ENCODE measurements at regions not wholly inside any gene's neighbourhood (a gene's known extent, or its start where the extent isn't known, plus 50 kb on each side); places are given as distances from the start of the nearest gene placed in this dataset.
A peak's percentile ranks its signal among the peaks of the same experiment; 100 is the strongest.
"Not testable (repeated sequence)": the region's sequence is repeated elsewhere in the genome, so short reads cannot be mapped to it uniquely, and the experiment has no call there.

DNA sequence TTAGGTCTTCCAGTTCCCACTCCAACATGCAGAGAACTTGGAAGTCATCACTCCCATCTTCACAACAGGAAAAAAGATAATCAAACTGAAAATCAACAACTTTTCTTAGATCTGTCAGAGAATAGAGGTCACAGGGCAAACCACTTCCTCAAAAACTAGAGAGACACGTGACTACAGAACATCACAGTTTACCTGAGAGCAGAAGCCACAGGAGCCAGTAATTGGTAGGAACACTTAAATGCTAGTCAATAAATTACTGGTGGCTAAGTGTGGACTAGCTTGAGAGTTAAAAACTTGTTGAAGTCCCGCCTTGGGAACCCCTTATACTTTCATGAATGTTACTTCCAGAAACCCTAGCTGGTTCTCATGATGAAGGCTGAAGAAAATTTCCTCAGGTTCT lies 81.1 kb downstream of the THSD1 start:
- not testable (repeated sequence) for H3K4me1 Mint-ChIP-seq (ENCODE audit: low read depth); DNase-seq; H3K27me3 Mint-ChIP-seq (ENCODE audit: low read depth); H3K36me3 Mint-ChIP-seq (ENCODE audit: insufficient read depth); H3K9me3 Mint-ChIP-seq; H3K4me3 Mint-ChIP-seq; ATAC-seq

DNA sequence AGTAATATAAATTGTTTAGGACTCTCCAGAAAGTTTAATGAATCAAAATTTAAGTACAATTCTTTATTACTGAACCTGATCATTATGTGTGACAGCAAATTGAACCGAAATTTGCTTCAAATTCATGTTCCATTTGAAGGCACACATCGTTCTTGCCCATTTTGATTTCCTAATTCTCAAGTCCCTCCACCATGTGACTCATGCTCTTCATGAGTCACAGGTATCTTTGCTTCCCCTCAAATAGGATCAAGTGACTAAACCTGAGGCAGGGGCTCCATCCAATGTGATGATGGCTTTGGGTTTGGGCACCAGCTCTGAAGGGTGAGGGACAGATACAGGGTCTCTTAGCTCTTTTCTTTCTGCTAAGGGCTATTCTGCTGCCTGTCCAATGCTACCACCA lies 86.1 kb downstream of the THSD1 start:
- Mint-ChIP-seq H3K4me1 (ENCODE audit: low read depth) (peaks cover 4% of the 10 kb centered on the region), H3K9me3 (no peaks in the 10 kb centered on the region), H3K27me3 (ENCODE audit: low read depth) (peaks cover 20% of the 10 kb centered on the region), H3K36me3 (ENCODE audit: insufficient read depth) (no peaks in the 10 kb centered on the region), H3K4me3 (no peak overlapping the region)
- ATAC-seq, result no peak
- DNase-seq, result no peak

DNA sequence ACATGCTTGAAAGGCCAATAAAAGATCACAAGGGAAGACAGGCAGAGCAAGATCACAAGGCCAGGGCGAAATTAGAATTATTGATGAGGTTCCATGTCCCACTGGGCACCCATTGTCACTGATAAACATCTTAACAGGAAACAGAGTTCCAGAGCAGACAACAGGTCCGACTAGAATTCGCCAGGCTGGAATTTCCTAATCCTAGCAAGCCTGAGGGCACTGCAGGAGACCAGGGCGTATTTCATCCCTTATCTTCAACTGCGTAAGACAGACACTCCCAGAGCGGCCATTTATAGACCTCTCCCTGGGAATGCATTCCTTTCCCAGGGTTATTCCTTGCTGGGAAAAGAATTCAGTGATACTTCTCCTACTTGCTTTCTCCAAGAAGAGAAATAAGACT lies 96.1 kb downstream of the THSD1 start:
- H3K27me3 Mint-ChIP-seq (ENCODE audit: low read depth), result not testable (repeated sequence)

DNA sequence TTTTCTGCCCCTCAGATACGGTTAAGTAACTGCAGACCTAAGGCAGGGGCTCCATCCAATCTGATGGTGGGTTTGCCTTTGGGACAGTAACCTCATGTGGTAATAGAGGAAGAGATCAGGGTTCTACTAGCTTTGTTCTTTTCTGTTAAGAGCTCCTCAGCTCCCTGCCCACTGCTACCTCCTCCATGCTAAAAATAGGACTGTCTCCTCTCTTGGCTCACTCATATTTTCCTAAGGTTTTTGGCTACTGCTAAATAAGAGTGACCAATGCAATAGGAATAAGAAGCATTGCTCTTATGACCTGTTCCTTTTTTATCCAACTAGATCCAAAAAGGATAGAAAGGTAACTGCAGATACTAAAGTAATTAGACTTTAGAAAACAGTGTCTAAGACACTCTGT lies 99.6 kb downstream of the THSD1 start:
- peaks cover 22% of the 10 kb centered on the region for H3K9me3 Mint-ChIP-seq
- not testable (repeated sequence) for ATAC-seq; H3K4me3 Mint-ChIP-seq; H3K36me3 Mint-ChIP-seq (ENCODE audit: insufficient read depth); DNase-seq; H3K4me1 Mint-ChIP-seq (ENCODE audit: low read depth); H3K27me3 Mint-ChIP-seq (ENCODE audit: low read depth)

More for the DNA sequence above, 96.1 kb downstream of the THSD1 start:
- not testable (repeated sequence) for H3K36me3 Mint-ChIP-seq (ENCODE audit: insufficient read depth); H3K4me3 Mint-ChIP-seq; ATAC-seq; H3K4me1 Mint-ChIP-seq (ENCODE audit: low read depth); DNase-seq
- H3K9me3 Mint-ChIP-seq, result peaks cover 19% of the 10 kb centered on the region

DNA sequence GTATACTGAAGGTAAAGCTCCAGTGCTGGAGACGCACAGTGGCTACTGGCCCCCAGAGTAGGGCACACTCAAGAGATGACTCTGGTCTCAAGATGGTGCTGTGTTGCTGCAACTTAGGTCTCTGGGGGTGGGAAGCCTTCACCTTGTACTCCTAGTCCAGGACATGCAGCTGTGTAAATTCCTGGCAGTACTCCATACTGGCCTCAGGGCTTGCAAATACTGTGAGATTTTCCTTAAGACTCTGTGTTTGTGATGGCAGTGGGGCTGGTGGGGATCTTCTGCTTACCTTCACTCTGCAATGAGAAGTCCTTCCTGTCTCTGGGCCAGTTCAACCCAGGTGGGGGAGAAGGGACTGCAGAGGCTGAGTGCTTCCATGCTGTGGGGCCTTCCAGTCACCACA lies 102.9 kb downstream of the THSD1 start:
- not testable (repeated sequence) for H3K27me3 Mint-ChIP-seq (ENCODE audit: low read depth); DNase-seq; ATAC-seq; H3K4me1 Mint-ChIP-seq (ENCODE audit: low read depth); H3K9me3 Mint-ChIP-seq; H3K36me3 Mint-ChIP-seq (ENCODE audit: insufficient read depth); H3K4me3 Mint-ChIP-seq

DNA sequence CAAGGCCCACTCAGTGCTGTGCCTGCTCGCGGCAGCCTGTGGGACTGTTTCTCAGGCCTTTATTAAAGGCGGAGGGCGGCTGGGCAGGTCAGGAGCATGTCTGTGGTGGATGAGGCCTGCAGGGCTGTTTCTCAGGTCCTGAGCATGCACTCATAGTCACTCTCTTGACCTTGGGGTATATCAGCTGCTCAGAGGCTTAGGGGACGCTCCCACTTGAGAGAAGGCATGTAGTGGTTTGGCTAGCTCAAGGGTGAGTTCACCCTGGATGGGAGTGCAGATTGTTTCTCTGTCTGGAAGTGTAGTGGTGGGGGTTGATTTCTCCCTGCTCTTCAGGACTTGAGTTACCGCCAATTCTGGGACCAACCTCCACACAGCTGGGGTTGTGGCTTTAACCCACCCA lies 103.3 kb downstream of the THSD1 start:
- not testable (repeated sequence) for DNase-seq; H3K9me3 Mint-ChIP-seq; H3K4me3 Mint-ChIP-seq; H3K4me1 Mint-ChIP-seq (ENCODE audit: low read depth); H3K36me3 Mint-ChIP-seq (ENCODE audit: insufficient read depth); ATAC-seq; H3K27me3 Mint-ChIP-seq (ENCODE audit: low read depth)

DNA sequence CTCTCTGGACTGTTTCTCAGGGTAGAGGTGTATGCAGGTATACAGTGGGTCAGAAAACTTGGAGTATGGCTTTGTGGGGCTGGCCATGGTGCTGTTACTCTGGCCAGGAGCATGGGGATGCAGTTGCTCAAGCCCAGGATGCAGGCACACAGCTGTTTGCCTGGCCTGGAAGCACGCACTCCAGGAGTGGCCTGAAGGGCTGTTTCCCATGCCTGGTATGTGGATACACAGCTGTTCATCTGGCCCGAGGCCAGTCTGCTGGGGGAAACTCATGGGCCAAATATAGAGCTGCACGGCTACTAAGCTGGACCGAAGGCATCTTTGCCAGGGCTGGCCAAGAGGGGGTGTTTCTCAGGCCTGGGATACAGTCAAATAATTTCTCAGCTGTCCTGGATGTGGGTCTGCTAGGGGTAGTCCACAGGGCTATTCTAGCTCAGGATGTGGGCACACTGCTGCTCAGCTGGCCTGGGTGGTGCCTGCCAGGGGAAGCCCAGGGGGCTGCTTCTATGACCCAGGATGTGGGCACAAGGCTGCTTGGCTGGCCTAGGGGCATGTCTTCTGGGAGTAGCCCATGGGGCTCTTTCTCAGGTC lies 104.1 kb downstream of the THSD1 start:
- not testable (repeated sequence) for H3K36me3 Mint-ChIP-seq (ENCODE audit: insufficient read depth); DNase-seq; H3K27me3 Mint-ChIP-seq (ENCODE audit: low read depth); H3K4me3 Mint-ChIP-seq; ATAC-seq; H3K4me1 Mint-ChIP-seq (ENCODE audit: low read depth); H3K9me3 Mint-ChIP-seq

DNA sequence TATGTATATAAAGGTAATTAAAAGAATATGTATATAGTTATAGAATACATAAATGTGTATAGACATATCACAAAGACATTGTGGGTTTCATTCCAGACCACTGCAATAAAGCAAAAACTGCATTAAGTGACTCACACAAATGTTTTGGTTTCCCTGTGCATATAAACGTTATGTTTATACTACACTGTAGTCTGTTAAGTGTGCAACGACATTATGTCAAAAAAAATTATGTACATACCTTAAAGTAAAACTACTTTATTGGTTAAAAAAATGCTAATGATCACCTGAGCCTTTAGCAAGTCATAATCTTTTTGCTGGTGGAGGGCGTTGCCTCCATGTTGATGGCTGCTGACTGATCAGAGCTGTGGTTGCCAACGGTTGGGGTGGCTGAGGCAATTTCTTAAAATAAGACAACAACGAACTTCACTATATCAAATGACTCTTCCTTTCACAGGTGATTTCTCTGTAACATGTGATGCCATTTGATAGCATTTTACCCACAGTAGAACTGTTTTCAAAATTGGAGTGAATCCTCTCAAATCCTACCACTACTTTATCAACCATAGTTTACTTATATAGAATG lies 107.8 kb downstream of the THSD1 start:
- DNase-seq; H3K36me3 Mint-ChIP-seq (ENCODE audit: insufficient read depth); H3K4me1 Mint-ChIP-seq (ENCODE audit: low read depth); H3K9me3 Mint-ChIP-seq; ATAC-seq; H3K4me3 Mint-ChIP-seq; H3K27me3 Mint-ChIP-seq (ENCODE audit: low read depth): not testable (repeated sequence)

DNA sequence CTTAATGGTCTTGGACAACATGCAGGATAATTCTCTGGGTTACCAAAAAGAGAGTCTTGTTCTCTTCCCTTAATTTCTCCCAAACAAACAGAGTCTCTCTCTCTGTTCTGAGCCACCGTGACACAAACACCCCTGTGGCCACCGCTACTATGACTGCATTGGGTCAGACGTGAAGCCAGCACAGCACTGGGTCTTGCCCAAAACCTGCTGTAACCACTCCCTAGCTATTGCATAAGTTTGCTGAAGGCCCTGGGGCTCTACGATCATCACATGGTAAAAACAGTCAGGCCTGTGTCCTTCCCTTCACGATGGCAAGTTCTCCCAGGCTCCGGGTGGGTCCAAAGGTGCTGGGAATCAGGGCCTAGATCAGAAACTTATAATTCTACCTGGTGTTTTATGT lies 117.1 kb downstream of the THSD1 start:
- peaks cover 10% of the 10 kb centered on the region for H3K27me3 Mint-ChIP-seq (ENCODE audit: low read depth)
- H3K36me3 Mint-ChIP-seq (ENCODE audit: insufficient read depth); H3K4me1 Mint-ChIP-seq (ENCODE audit: low read depth); H3K9me3 Mint-ChIP-seq; H3K4me3 Mint-ChIP-seq; ATAC-seq; DNase-seq: not testable (repeated sequence)

DNA sequence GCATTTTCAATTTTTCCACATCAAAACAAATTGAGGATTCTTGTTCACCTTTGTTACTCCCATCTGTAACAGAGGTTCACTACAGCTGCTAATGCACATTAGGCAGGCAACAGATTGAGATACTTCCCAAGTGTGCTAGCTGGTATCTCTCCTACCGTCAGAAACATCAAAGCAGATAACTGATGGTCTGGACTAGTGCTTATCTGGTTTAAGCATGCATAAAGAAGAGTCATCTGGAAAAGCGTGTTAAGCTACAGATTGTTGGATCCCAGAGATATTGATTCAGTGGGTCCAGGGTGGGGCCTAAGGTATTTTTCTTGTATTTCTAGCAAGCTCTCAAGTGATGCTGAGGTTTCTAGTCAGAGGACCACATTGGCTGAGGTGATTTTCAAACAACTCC lies 122.0 kb upstream of the NEK3 start:
- H3K27me3 Mint-ChIP-seq (ENCODE audit: low read depth); H3K36me3 Mint-ChIP-seq (ENCODE audit: insufficient read depth); ATAC-seq; DNase-seq; H3K4me1 Mint-ChIP-seq (ENCODE audit: low read depth); H3K9me3 Mint-ChIP-seq; H3K4me3 Mint-ChIP-seq: not testable (repeated sequence)

DNA sequence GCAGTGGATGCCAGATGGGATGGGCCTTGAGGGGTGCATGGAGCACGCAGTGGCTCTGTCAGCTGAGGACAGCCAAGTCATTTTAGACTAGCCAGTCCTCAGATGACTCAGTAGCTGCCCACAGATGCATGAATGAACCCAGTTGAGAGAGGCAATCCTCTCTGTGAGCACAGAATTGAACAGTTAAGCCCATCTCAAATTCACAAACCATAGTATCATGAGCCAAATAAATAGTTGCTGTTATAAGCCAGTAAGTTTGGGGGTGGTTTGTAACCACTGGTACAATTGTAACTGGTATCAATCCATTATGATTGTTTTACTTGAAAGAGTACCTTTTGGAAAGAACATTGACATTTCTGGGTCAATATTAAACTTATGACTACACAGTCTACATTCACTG lies 120.0 kb upstream of the NEK3 start:
- H3K27me3 Mint-ChIP-seq (ENCODE audit: low read depth); ATAC-seq; H3K9me3 Mint-ChIP-seq; DNase-seq; H3K36me3 Mint-ChIP-seq (ENCODE audit: insufficient read depth); H3K4me3 Mint-ChIP-seq; H3K4me1 Mint-ChIP-seq (ENCODE audit: low read depth): not testable (repeated sequence)

DNA sequence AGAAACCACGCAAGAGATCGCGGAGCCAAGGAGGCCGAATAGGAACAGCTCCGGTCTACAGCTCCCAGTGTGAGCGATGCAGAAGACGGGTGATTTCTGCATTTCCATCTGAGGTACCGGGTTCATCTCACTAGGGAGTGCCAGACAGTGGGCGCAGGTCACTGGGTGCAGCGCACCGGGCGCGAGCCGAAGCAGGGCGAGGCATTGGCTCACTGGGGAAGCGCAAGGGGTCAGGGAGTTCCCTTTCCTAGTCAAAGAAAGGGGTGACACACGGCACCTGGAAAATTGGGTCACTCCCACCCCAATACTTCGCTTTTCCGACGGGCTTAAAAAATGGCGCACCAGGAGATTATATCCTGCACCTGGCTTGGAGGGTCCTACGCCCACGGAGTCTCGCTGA lies 94.9 kb upstream of the NEK3 start:
- not testable (repeated sequence) for H3K4me1 Mint-ChIP-seq (ENCODE audit: low read depth); H3K36me3 Mint-ChIP-seq (ENCODE audit: insufficient read depth); ATAC-seq; H3K4me3 Mint-ChIP-seq; H3K27me3 Mint-ChIP-seq (ENCODE audit: low read depth); H3K9me3 Mint-ChIP-seq; DNase-seq

DNA sequence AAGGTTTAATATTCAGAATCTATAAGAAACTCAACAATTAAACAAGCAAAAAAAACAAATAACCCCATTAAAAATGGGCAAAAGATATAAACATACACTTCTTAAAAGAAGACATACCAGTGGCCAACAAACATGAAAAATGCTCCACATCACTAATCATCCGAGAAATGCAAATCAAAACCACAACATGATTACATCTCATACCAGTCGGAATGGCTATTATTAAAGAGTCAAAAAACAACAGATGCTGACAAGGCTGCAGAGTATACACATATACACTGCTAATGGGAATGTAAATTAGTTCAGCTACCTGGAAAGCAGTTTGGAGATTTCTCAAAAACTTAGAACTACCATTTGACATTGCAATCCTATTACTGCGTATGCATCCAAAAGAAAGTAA lies 81.4 kb upstream of the NEK3 start:
- H3K9me3 Mint-ChIP-seq, result not testable (repeated sequence)

DNA sequence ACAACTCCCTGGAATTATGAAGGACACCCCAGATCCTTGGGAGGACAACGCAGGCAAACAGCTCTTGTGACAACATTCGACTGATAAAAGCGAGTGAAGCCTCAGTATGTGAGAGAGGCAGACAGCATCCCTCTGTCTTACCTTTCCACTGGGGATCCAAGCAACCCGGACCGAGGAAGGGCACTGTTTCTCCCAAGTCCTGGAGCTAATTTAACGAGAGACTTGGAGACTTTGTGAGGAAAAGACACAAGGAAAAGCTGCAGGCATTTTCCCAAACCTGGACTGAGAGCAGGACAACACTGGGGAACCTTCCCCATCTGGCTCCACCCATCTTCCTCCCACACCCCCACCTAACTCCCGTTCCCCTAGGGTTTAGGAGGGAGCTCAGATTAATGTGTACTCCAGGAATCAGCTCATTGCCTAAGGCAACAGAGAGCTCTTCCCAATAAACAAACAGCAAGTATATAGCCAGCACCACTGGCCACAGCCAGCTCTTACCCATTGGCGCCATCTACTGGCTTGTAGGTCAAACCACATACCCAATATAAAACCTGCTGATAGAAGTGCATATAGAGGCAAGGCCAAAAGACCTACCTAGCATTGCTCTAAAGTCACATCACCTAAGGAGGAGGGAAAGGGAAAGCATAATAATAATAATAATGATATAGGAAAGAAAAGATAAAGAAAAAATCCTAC lies 76.7 kb upstream of the NEK3 start:
- not testable (repeated sequence) for H3K4me3 Mint-ChIP-seq; H3K27me3 Mint-ChIP-seq (ENCODE audit: low read depth); H3K9me3 Mint-ChIP-seq; H3K36me3 Mint-ChIP-seq (ENCODE audit: insufficient read depth); H3K4me1 Mint-ChIP-seq (ENCODE audit: low read depth)
- DNase-seq (peak; percentile 27), ATAC-seq (peak; percentile 82 to 94)

More for the DNA sequence above, 81.4 kb upstream of the NEK3 start:
- H3K4me3 Mint-ChIP-seq; H3K27me3 Mint-ChIP-seq (ENCODE audit: low read depth); DNase-seq; H3K4me1 Mint-ChIP-seq (ENCODE audit: low read depth); ATAC-seq; H3K36me3 Mint-ChIP-seq (ENCODE audit: insufficient read depth): not testable (repeated sequence)

DNA sequence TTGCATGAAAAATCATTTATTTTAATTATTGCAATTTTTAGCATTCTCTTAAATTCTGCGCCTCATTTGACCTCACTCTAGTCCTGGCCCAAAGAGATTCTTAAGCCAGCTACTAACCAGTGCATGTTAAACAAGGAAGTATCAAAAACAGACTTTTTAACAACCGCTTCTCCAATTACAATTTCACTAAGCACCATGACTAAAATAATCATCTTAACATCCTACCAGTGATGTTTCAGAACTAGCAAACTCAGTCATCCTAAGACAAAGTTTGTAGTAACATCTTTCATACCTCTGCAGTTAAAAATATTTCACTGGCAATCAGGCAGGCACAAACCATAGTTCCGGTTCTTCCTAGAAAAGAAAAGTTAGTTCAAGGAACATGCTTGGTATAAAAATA lies 75.5 kb upstream of the NEK3 start:
- not testable (repeated sequence) for H3K4me3 Mint-ChIP-seq; H3K27me3 Mint-ChIP-seq (ENCODE audit: low read depth); DNase-seq; H3K4me1 Mint-ChIP-seq (ENCODE audit: low read depth); H3K9me3 Mint-ChIP-seq; H3K36me3 Mint-ChIP-seq (ENCODE audit: insufficient read depth); ATAC-seq
